Liver (tissue), 8 donors: ENCODE measurements at regions not wholly inside any gene's neighbourhood (a gene's known extent, or its start where the extent isn't known, plus 50 kb on each side); places are given as distances from the start of the nearest gene placed in this dataset.

ENCODE experiments used
- DNase-seq: peaks from one replicate; pipeline ENCODE4 v3.0.0-alpha.2; 2017; ENCODE audit warnings: low spot score
- H3K27ac ChIP-seq, 2 donors: one replicate each; pipeline ENCODE4 v1.7.0; 2013; ENCODE audit warnings: inconsistent platforms in 2 of 2, low read length in 2 of 2, control low read depth in 1 of 2, low read depth in 1 of 2, mild to moderate bottlenecking in 1 of 2
- H3K27me3 ChIP-seq, 4 donors: one replicate each; pipeline versions ENCODE4 v1.6.1 to v1.7.0; 2013; ENCODE audit warnings: low read length in 3 of 4, inconsistent platforms in 1 of 4, mild to moderate bottlenecking in 1 of 4, moderate library complexity in 1 of 4; ENCODE audit not compliant: control insufficient read depth in 4 of 4, insufficient read depth in 4 of 4
- H3K36me3 ChIP-seq, 4 donors: one replicate each; pipeline versions ENCODE4 v1.6.1 to v1.7.0; 2013; ENCODE audit warnings: low read length in 3 of 4, mild to moderate bottlenecking in 3 of 4, low read depth in 1 of 4, moderate library complexity in 1 of 4; ENCODE audit not compliant: control insufficient read depth in 4 of 4, insufficient read depth in 3 of 4
- H3K4me1 ChIP-seq, 4 donors: one replicate each; pipeline versions ENCODE4 v1.6.1 to v1.7.0; 2013; ENCODE audit warnings: low read length in 3 of 4, mild to moderate bottlenecking in 3 of 4, moderate library complexity in 1 of 4; ENCODE audit not compliant: control insufficient read depth in 4 of 4, insufficient read depth in 4 of 4
- H3K4me3 ChIP-seq, 3 donors: one replicate each; pipeline versions ENCODE4 v1.6.1 to v1.7.0; 2013; ENCODE audit warnings: low read length in 3 of 3, control low read depth in 1 of 3, low read depth in 1 of 3, mild to moderate bottlenecking in 1 of 3
- H3K9ac ChIP-seq, 2 donors: one replicate each; pipeline ENCODE4 v1.7.0; 2013; ENCODE audit warnings: low read length in 2 of 2, mild to moderate bottlenecking in 2 of 2, moderate library complexity in 2 of 2, control low read depth in 1 of 2, low read depth in 1 of 2
- H3K9me3 ChIP-seq, 4 donors: one replicate each; pipeline versions ENCODE4 v1.6.1 to v1.7.0; 2013; ENCODE audit warnings: low read length in 3 of 4; ENCODE audit not compliant: control insufficient read depth in 4 of 4
- ATF3 ChIP-seq: IDR thresholded peaks from 2 replicates; pipeline ENCODE4 v1.6.1; 2016; ENCODE audit warnings: antibody characterized with exemption
- CTCF ChIP-seq: fragments of 150-350 bp; IDR thresholded peaks from 2 replicates; pipeline ENCODE4 v1.5.1; 2017; ENCODE audit warnings: improper control_type of control experiment, low read depth, low read length; ENCODE audit not compliant: missing input control
- EGR1 ChIP-seq, 2 donors: IDR thresholded peaks; 2 replicates each; pipeline ENCODE4 v1.6.1; 2016 to 2018; ENCODE audit warnings: antibody characterized with exemption in 2 of 2, low read depth in 2 of 2
- FOXA1 ChIP-seq: IDR thresholded peaks from 2 replicates; pipeline ENCODE4 v1.6.1; 2016; ENCODE audit warnings: antibody characterized with exemption
- FOXA2 ChIP-seq: IDR thresholded peaks from 2 replicates; pipeline ENCODE4 v1.6.1; 2016; ENCODE audit warnings: antibody characterized with exemption
- GABPA ChIP-seq, 2 donors: IDR thresholded peaks in 1 of 2; conservative IDR thresholded peaks in 1 of 2; 2 replicates each; pipeline ENCODE4 v1.6.1; 2016; ENCODE audit warnings: antibody characterized with exemption in 2 of 2, mild to moderate bottlenecking in 1 of 2, moderate library complexity in 1 of 2
- HNF4A ChIP-seq, 2 donors: conservative IDR thresholded peaks; 2 replicates each; pipeline ENCODE4 v1.6.1; 2016; ENCODE audit warnings: antibody characterized with exemption in 2 of 2, mild to moderate bottlenecking in 2 of 2
- HNF4G ChIP-seq: IDR thresholded peaks from 2 replicates; pipeline ENCODE4 v1.6.1; 2016; ENCODE audit warnings: antibody characterized with exemption
- JUND ChIP-seq, 2 donors: IDR thresholded peaks; 2 replicates each; pipeline ENCODE4 v1.6.1; 2016; ENCODE audit warnings: antibody characterized with exemption in 2 of 2
- NR2F2 ChIP-seq: IDR thresholded peaks from 2 replicates; pipeline ENCODE4 v1.6.1; 2016; ENCODE audit warnings: antibody characterized with exemption
- RAD21 ChIP-seq, 2 donors: IDR thresholded peaks; 2 replicates each; pipeline ENCODE4 v1.6.1; 2016; ENCODE audit warnings: antibody characterized with exemption in 2 of 2, mild to moderate bottlenecking in 2 of 2
- RXRA ChIP-seq, 2 donors: IDR thresholded peaks; 2 replicates each; pipeline ENCODE4 v1.6.1; 2017 to 2018; ENCODE audit warnings: antibody characterized with exemption in 2 of 2, mild to moderate bottlenecking in 1 of 2
- SP1 ChIP-seq: IDR thresholded peaks from 2 replicates; pipeline ENCODE4 v1.6.1; 2018; ENCODE audit warnings: antibody characterized with exemption, mild to moderate bottlenecking
- TAF1 ChIP-seq: conservative IDR thresholded peaks from 2 replicates; pipeline ENCODE4 v1.6.1; 2016; ENCODE audit warnings: antibody characterized with exemption, mild to moderate bottlenecking
- YY1 ChIP-seq: IDR thresholded peaks from 2 replicates; pipeline ENCODE4 v1.6.1; 2016; ENCODE audit warnings: antibody characterized with exemption, mild to moderate bottlenecking
- WGBS: extraction: QIAGEN DNeasy Blood & Tissue Kit; methylation state at CpG from one replicate; pipeline ENCODE4 v1.1.7; 2013; 5-methylcytosine and 5-hydroxymethylcytosine counted together
- TF ChIP-seq, protein P1 (sequence below): IDR thresholded peaks from 2 replicates; pipeline ENCODE4 v1.6.1; 2016; ENCODE audit warnings: antibody characterized with exemption
- TF ChIP-seq, protein P2 (sequence below): IDR thresholded peaks from 2 replicates; pipeline ENCODE4 v1.6.1; 2016; ENCODE audit warnings: antibody characterized with exemption
- TF ChIP-seq, protein P3 (sequence below): IDR thresholded peaks from 2 replicates; pipeline ENCODE4 v1.6.1; 2016; ENCODE audit warnings: antibody characterized with exemption, mild to moderate bottlenecking
- donor health status: healthy.
- donor health status: healthy.
- donor health status: healthy.
- donor health status: healthy.
- donor health status: healthy.

DNA sequence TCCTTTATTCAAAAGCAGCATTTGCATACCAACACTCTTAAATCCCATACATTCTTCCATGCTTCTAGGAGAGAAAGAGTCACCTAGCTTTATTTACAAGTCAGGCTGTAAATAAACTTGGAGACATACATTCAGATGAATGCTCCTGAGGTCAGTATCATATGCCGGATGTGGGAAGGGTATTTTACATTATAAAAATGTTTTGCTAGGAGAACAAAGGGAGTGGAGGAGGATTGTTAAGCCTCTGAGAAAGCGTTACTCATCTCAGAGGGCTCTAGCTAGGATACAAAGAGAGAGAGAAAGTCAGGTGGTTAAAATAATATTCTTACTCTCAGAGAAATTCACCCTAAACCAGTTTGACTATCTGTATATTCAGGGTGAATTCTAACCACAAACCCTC, 300.9 kb upstream of the NPSR1 start:
- Histone ChIP-seq H3K4me3 (no peak overlapping the region), H3K9me3 (peaks cover 0 to 4% (median 0%) of the 10 kb centered on the region in 4 donors), H3K9ac (no peak overlapping the region), H3K36me3 (no peaks in the 10 kb centered on the region), H3K27ac (no peak overlapping the region), H3K4me1 (no peaks in the 10 kb centered on the region), H3K27me3 (no peaks in the 10 kb centered on the region)
- 83% methylated on average over 2 of the region's 2 CpGs for WGBS
- TF ChIP-seq, protein P1, sequence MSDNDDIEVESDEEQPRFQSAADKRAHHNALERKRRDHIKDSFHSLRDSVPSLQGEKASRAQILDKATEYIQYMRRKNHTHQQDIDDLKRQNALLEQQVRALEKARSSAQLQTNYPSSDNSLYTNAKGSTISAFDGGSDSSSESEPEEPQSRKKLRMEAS = no peak
- no peak for TF ChIP-seq YY1
- TF ChIP-seq HNF4G = no peak
- TF ChIP-seq EGR1 (IDR thresholded peaks at IDR 0.05; ENCODE audit: low read depth in 2 of 2) = no peak
- no peak for TF ChIP-seq ATF3
- no peak for TF ChIP-seq CTCF
- no peak for TF ChIP-seq FOXA2
- no peak for TF ChIP-seq JUND (IDR thresholded peaks at IDR 0.05)
- TF ChIP-seq NR2F2 = no peak
- TF ChIP-seq SP1 = no peak
- TF ChIP-seq, protein P2, sequence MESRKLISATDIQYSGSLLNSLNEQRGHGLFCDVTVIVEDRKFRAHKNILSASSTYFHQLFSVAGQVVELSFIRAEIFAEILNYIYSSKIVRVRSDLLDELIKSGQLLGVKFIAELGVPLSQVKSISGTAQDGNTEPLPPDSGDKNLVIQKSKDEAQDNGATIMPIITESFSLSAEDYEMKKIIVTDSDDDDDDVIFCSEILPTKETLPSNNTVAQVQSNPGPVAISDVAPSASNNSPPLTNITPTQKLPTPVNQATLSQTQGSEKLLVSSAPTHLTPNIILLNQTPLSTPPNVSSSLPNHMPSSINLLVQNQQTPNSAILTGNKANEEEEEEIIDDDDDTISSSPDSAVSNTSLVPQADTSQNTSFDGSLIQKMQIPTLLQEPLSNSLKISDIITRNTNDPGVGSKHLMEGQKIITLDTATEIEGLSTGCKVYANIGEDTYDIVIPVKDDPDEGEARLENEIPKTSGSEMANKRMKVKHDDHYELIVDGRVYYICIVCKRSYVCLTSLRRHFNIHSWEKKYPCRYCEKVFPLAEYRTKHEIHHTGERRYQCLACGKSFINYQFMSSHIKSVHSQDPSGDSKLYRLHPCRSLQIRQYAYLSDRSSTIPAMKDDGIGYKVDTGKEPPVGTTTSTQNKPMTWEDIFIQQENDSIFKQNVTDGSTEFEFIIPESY = no peak
- no peak for TF ChIP-seq GABPA (IDR thresholded peaks at IDR 0.05 in 1 of 2, conservative IDR thresholded peaks at IDR 0.05 in 1 of 2)
- DNase-seq = no peak

DNA sequence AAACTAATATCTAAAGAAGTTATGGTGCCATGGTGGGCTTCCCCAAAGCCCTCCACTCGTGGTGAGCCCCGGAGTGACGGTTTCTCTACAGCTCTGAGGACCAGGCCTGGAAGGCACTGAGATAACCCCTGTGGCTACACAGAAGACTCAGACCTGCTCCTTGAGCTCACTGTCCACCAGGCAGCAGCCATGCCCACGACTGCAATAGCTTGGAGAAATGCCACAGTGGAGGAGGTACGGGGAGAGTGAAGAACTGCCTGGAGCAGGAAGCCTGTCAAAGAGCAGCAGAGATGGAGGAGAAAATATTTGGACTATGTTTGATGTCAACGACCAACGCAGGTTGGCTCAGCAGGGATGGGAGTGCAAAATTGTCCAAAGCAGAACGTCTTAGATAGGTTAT, 300.1 kb upstream of the NPSR1 start:
- no peak for DNase-seq
- Histone ChIP-seq H3K27ac (no peak overlapping the region), H3K4me3 (no peak overlapping the region), H3K9me3 (peaks cover 0 to 4% (median 0%) of the 10 kb centered on the region in 4 donors), H3K9ac (no peak overlapping the region), H3K27me3 (no peaks in the 10 kb centered on the region), H3K4me1 (no peaks in the 10 kb centered on the region), H3K36me3 (no peaks in the 10 kb centered on the region)
- TF ChIP-seq HNF4G = no peak
- TF ChIP-seq, protein P2 = no peak
- TF ChIP-seq FOXA1 = no peak
- TF ChIP-seq RAD21 (IDR thresholded peaks at IDR 0.05) = no peak
- no peak for TF ChIP-seq EGR1 (IDR thresholded peaks at IDR 0.05; ENCODE audit: low read depth in 2 of 2)
- no peak for TF ChIP-seq FOXA2
- no peak for TF ChIP-seq JUND (IDR thresholded peaks at IDR 0.05)
- TF ChIP-seq, protein P1 = no peak
- no peak for TF ChIP-seq ATF3
- TF ChIP-seq CTCF = no peak
- TF ChIP-seq RXRA (IDR thresholded peaks at IDR 0.05) = no peak
- TF ChIP-seq HNF4A (conservative IDR thresholded peaks at IDR 0.05) = no peak
- no peak for TF ChIP-seq TAF1
- no peak for TF ChIP-seq NR2F2
- TF ChIP-seq, protein P3, sequence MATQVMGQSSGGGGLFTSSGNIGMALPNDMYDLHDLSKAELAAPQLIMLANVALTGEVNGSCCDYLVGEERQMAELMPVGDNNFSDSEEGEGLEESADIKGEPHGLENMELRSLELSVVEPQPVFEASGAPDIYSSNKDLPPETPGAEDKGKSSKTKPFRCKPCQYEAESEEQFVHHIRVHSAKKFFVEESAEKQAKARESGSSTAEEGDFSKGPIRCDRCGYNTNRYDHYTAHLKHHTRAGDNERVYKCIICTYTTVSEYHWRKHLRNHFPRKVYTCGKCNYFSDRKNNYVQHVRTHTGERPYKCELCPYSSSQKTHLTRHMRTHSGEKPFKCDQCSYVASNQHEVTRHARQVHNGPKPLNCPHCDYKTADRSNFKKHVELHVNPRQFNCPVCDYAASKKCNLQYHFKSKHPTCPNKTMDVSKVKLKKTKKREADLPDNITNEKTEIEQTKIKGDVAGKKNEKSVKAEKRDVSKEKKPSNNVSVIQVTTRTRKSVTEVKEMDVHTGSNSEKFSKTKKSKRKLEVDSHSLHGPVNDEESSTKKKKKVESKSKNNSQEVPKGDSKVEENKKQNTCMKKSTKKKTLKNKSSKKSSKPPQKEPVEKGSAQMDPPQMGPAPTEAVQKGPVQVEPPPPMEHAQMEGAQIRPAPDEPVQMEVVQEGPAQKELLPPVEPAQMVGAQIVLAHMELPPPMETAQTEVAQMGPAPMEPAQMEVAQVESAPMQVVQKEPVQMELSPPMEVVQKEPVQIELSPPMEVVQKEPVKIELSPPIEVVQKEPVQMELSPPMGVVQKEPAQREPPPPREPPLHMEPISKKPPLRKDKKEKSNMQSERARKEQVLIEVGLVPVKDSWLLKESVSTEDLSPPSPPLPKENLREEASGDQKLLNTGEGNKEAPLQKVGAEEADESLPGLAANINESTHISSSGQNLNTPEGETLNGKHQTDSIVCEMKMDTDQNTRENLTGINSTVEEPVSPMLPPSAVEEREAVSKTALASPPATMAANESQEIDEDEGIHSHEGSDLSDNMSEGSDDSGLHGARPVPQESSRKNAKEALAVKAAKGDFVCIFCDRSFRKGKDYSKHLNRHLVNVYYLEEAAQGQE = no peak
- no peak for TF ChIP-seq SP1
- no peak for TF ChIP-seq YY1
- no peak for TF ChIP-seq GABPA (IDR thresholded peaks at IDR 0.05 in 1 of 2, conservative IDR thresholded peaks at IDR 0.05 in 1 of 2)
- 81% methylated on average over 8 of the region's 8 CpGs for WGBS
